ENCODE measurements at regions not wholly inside any gene's neighbourhood (a gene's known extent, or its start where the extent isn't known, plus 50 kb on each side); places are given as distances from the start of the nearest gene placed in this dataset.
A peak's percentile ranks its signal among the peaks of the same experiment; 100 is the strongest.

- Histone ChIP-seq H3K79me2 (ENCODE audit: insufficient read depth, low read depth) (no peaks in the 10 kb centered on the region), H2AFZ (ENCODE audit: low read depth) (no peak overlapping the region), H3K9ac (no peak overlapping the region), H3K4me3 (IDR thresholded peaks at IDR 0.05; ENCODE audit: insufficient read depth, low read depth, low read length) (no peak overlapping the region), H3K4me2 (peak overlapping the region; percentile 1; the same call in 1 of the 2 replicates), H3K27ac (no peak overlapping the region), H3K4me1 (ENCODE audit: low read depth, poor library complexity, severe bottlenecking) (peaks cover 19% of the 10 kb centered on the region), H4K20me1 (ENCODE audit: insufficient read depth) (no peaks in the 10 kb centered on the region), H3K27me3 (ENCODE audit: insufficient read depth, low read depth) (no peaks in the 10 kb centered on the region), H3K36me3 (ENCODE audit: insufficient read depth) (no peaks in the 10 kb centered on the region)
- TF ChIP-seq CTCF (conservative IDR thresholded peaks at IDR 0.05; ENCODE audit: low read depth, low read length): no peak
These were observed 181.0 kb downstream of the SI start for GRCh38 chr3:164897342-164897741.

GRCh38 chr3:164890061-164890460 is 188.2 kb downstream of the SI start:
- no peak for TF ChIP-seq CTCF (conservative IDR thresholded peaks at IDR 0.05; ENCODE audit: low read depth, low read length)
- H3K4me3 ChIP-seq (IDR thresholded peaks at IDR 0.05; ENCODE audit: insufficient read depth, low read depth, low read length): no peak overlapping the region

GRCh38 chr3:164883171-164883570 is 195.1 kb downstream of the SI start:
- Histone ChIP-seq H4K20me1 (ENCODE audit: insufficient read depth) (no peaks in the 10 kb centered on the region), H3K9ac (no peak overlapping the region), H3K79me2 (ENCODE audit: insufficient read depth, low read depth) (no peaks in the 10 kb centered on the region), H3K4me3 (IDR thresholded peaks at IDR 0.05; ENCODE audit: insufficient read depth, low read depth, low read length) (no peak overlapping the region), H3K4me2 (no peak overlapping the region), H3K36me3 (ENCODE audit: insufficient read depth) (no peaks in the 10 kb centered on the region), H2AFZ (ENCODE audit: low read depth) (no peak overlapping the region), H3K4me1 (ENCODE audit: low read depth, poor library complexity, severe bottlenecking) (no peaks in the 10 kb centered on the region), H3K27ac (no peak overlapping the region), H3K27me3 (ENCODE audit: insufficient read depth, low read depth) (no peaks in the 10 kb centered on the region)
- no peak for TF ChIP-seq CTCF (conservative IDR thresholded peaks at IDR 0.05; ENCODE audit: low read depth, low read length)

More at GRCh38 chr3:164890061-164890460, 188.2 kb downstream of the SI start:
- H3K4me2 ChIP-seq: no peak overlapping the region
- no peak overlapping the region for H3K9ac ChIP-seq
- no peak overlapping the region for H2AFZ ChIP-seq (ENCODE audit: low read depth)
- H3K4me1 ChIP-seq (ENCODE audit: low read depth, poor library complexity, severe bottlenecking): no peaks in the 10 kb centered on the region
- no peaks in the 10 kb centered on the region for H3K36me3 ChIP-seq (ENCODE audit: insufficient read depth)
- H3K27ac ChIP-seq: no peak overlapping the region
- H3K79me2 ChIP-seq (ENCODE audit: insufficient read depth, low read depth): no peaks in the 10 kb centered on the region
- H4K20me1 ChIP-seq (ENCODE audit: insufficient read depth): no peaks in the 10 kb centered on the region
- H3K27me3 ChIP-seq (ENCODE audit: insufficient read depth, low read depth): no peaks in the 10 kb centered on the region

GRCh38 chr3:164879201-164879600 is 199.1 kb downstream of the SI start:
- no peaks in the 10 kb centered on the region for H3K79me2 ChIP-seq (ENCODE audit: insufficient read depth, low read depth)
- no peak overlapping the region for H2AFZ ChIP-seq (ENCODE audit: low read depth)
- H3K27me3 ChIP-seq (ENCODE audit: insufficient read depth, low read depth): no peaks in the 10 kb centered on the region
- no peaks in the 10 kb centered on the region for H3K36me3 ChIP-seq (ENCODE audit: insufficient read depth)
- no peak for TF ChIP-seq CTCF (conservative IDR thresholded peaks at IDR 0.05; ENCODE audit: low read depth, low read length)
- no peaks in the 10 kb centered on the region for H3K4me1 ChIP-seq (ENCODE audit: low read depth, poor library complexity, severe bottlenecking)
- no peak overlapping the region for H3K9ac ChIP-seq
- H3K4me3 ChIP-seq (IDR thresholded peaks at IDR 0.05; ENCODE audit: insufficient read depth, low read depth, low read length): no peak overlapping the region
- H3K27ac ChIP-seq: no peak overlapping the region
- no peaks in the 10 kb centered on the region for H4K20me1 ChIP-seq (ENCODE audit: insufficient read depth)
- H3K4me2 ChIP-seq: no peak overlapping the region

Data from KMS-11 (cell line).